ENCODE measurements at regions not wholly inside any gene's neighbourhood (a gene's known extent, or its start where the extent isn't known, plus 50 kb on each side); places are given as distances from the start of the nearest gene placed in this dataset.

GRCh38 chr20:58056921-58057686, 171.3 kb downstream of the ANKRD60 start:
- no peak overlapping the region for H3K4me3 ChIP-seq
- H3K4me1 ChIP-seq = peaks cover 0 to 7% of the 10 kb centered on the region in 2 donors
- no peak for DNase-seq (ENCODE audit: low spot score in 2 of 2)
- H3K36me3 ChIP-seq = no peaks in the 10 kb centered on the region
- TF ChIP-seq, protein P1, sequence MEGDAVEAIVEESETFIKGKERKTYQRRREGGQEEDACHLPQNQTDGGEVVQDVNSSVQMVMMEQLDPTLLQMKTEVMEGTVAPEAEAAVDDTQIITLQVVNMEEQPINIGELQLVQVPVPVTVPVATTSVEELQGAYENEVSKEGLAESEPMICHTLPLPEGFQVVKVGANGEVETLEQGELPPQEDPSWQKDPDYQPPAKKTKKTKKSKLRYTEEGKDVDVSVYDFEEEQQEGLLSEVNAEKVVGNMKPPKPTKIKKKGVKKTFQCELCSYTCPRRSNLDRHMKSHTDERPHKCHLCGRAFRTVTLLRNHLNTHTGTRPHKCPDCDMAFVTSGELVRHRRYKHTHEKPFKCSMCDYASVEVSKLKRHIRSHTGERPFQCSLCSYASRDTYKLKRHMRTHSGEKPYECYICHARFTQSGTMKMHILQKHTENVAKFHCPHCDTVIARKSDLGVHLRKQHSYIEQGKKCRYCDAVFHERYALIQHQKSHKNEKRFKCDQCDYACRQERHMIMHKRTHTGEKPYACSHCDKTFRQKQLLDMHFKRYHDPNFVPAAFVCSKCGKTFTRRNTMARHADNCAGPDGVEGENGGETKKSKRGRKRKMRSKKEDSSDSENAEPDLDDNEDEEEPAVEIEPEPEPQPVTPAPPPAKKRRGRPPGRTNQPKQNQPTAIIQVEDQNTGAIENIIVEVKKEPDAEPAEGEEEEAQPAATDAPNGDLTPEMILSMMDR (IDR thresholded peaks at IDR 0.05) = no peak
- no peak overlapping the region for H3K27ac ChIP-seq
- intact Hi-C loops (cut with DNase I) = no loop called here
- H3K9me3 ChIP-seq = no peaks in the 10 kb centered on the region
- no peaks in the 10 kb centered on the region for H3K27me3 ChIP-seq

GRCh38 chr20:58056021-58056591, 172.3 kb downstream of the ANKRD60 start:
- H3K36me3 ChIP-seq = no peaks in the 10 kb centered on the region
- DNase-seq (ENCODE audit: low spot score in 2 of 2) = peak in 1 of 2 donors; percentile 30
- no peak overlapping the region for H3K4me3 ChIP-seq
- no peak overlapping the region for H3K27ac ChIP-seq
- TF ChIP-seq, protein P1 (IDR thresholded peaks at IDR 0.05) = no peak
- H3K9me3 ChIP-seq = peaks cover 0 to 5% of the 10 kb centered on the region in 2 donors
- peaks cover 0 to 7% of the 10 kb centered on the region in 2 donors for H3K4me1 ChIP-seq
- intact Hi-C loops (cut with DNase I) = no loop called here
- H3K27me3 ChIP-seq = no peaks in the 10 kb centered on the region

DNA sequence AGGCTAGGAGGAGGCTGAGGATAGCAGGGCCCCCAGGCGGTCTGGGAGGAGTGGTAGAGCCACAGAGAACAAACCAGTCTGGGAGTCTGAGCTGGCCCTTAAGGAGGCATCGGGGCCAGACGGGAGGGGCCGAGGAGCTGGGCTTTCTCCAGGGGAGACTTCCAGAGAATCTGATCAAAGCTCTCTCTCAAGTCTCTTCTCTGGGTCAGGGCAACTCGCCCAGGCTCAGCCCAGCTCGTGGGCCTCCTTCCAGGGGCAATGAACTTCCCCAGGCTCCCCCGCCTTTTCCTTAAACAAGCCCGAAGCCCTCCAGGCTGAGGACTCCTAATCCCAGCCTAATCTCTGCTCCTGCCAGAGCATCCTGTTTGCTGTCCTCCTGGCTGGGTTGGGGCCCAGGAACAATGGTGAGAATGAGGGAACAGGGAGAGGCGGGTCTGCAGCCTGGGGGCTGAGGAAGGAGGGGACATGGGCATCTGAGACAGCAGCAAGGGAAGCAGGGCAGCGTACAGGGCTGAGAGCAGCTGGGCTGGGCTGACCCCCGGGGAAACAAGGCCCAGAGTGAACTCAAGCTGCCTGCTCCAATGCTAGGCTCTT, 173.6 kb downstream of the ANKRD60 start:
- peaks cover 0 to 7% of the 10 kb centered on the region in 2 donors for H3K4me1 ChIP-seq
- peaks cover 0 to 5% of the 10 kb centered on the region in 2 donors for H3K9me3 ChIP-seq
- no peak overlapping the region for H3K4me3 ChIP-seq
- no peaks in the 10 kb centered on the region for H3K36me3 ChIP-seq
- peak in 1 of 2 donors; percentile 53 for DNase-seq (ENCODE audit: low spot score in 2 of 2)
- intact Hi-C loops (cut with DNase I) = no loop called here
- no peaks in the 10 kb centered on the region for H3K27me3 ChIP-seq
- no peak overlapping the region for H3K27ac ChIP-seq
- TF ChIP-seq, protein P1 (IDR thresholded peaks at IDR 0.05) = no peak

- H3K4me3 ChIP-seq = no peak overlapping the region
- H3K27ac ChIP-seq = no peak overlapping the region
- no peaks in the 10 kb centered on the region for H3K36me3 ChIP-seq
- TF ChIP-seq, protein P1 (IDR thresholded peaks at IDR 0.05) = no peak
- intact Hi-C loops (cut with DNase I) = no loop called here
- H3K9me3 ChIP-seq = peaks cover 0 to 5% of the 10 kb centered on the region in 2 donors
- peaks cover 0 to 7% of the 10 kb centered on the region in 2 donors for H3K4me1 ChIP-seq
- no peak for DNase-seq (ENCODE audit: low spot score in 2 of 2)
- H3K27me3 ChIP-seq = no peaks in the 10 kb centered on the region
These were observed 174.2 kb downstream of the ANKRD60 start for GRCh38 chr20:58054082-58054779.

- DNase-seq (ENCODE audit: low spot score in 2 of 2) = peak in 1 of 2 donors; percentile 28
- Histone ChIP-seq H3K4me1 (peaks cover 0 to 7% of the 10 kb centered on the region in 2 donors), H3K9me3 (peaks cover 0 to 5% of the 10 kb centered on the region in 2 donors), H3K4me3 (no peak overlapping the region), H3K36me3 (no peaks in the 10 kb centered on the region), H3K27me3 (no peaks in the 10 kb centered on the region), H3K27ac (no peak overlapping the region)
- TF ChIP-seq, protein P1 (IDR thresholded peaks at IDR 0.05) = no peak
- intact Hi-C loops (cut with DNase I) = no loop called here
These were observed 174.9 kb downstream of the ANKRD60 start for GRCh38 chr20:58053391-58054055.

Measured in ascending aorta (tissue), 2 donors.